GM12875 (cell line): ENCODE measurements at regions not wholly inside any gene's neighbourhood (a gene's known extent, or its start where the extent isn't known, plus 50 kb on each side); places are given as distances from the start of the nearest gene placed in this dataset.

Experiments used
- H3K4me3 ChIP-seq: one replicate; pipeline ENCODE4 v1.5.1; 2011; ENCODE audit warnings: low read depth, low read length, control low read depth
- TF ChIP-seq, protein P1 (sequence below): IDR thresholded peaks from 2 replicates; pipeline ENCODE4 v1.5.1; 2011; ENCODE audit warnings: low read depth, mild to moderate bottlenecking, control low read depth, inconsistent platforms, low read length, moderate library complexity, borderline replicate concordance; ENCODE audit not compliant: insufficient read depth

DNA sequence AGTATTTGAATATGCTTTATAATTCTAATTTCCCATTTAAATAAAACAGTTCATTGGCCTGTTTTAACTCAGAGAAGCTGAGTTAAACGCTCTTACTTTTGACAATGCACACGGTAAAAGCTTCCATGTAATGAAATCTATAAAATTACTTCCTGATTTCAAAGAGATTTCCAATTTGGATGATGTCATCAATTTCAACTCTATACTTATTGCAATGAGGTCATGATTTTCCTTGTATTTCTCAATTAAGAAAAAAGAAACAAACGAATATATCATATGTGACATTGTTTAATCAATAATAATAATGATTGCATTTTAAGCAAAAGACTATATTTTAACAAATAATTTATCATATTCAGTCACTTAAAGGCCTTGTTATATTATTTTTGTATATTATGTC is 926.1 kb upstream of the MANEA start:
- TF ChIP-seq, protein P1, sequence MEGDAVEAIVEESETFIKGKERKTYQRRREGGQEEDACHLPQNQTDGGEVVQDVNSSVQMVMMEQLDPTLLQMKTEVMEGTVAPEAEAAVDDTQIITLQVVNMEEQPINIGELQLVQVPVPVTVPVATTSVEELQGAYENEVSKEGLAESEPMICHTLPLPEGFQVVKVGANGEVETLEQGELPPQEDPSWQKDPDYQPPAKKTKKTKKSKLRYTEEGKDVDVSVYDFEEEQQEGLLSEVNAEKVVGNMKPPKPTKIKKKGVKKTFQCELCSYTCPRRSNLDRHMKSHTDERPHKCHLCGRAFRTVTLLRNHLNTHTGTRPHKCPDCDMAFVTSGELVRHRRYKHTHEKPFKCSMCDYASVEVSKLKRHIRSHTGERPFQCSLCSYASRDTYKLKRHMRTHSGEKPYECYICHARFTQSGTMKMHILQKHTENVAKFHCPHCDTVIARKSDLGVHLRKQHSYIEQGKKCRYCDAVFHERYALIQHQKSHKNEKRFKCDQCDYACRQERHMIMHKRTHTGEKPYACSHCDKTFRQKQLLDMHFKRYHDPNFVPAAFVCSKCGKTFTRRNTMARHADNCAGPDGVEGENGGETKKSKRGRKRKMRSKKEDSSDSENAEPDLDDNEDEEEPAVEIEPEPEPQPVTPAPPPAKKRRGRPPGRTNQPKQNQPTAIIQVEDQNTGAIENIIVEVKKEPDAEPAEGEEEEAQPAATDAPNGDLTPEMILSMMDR, result no peak
- H3K4me3 ChIP-seq, result no peak overlapping the region

DNA sequence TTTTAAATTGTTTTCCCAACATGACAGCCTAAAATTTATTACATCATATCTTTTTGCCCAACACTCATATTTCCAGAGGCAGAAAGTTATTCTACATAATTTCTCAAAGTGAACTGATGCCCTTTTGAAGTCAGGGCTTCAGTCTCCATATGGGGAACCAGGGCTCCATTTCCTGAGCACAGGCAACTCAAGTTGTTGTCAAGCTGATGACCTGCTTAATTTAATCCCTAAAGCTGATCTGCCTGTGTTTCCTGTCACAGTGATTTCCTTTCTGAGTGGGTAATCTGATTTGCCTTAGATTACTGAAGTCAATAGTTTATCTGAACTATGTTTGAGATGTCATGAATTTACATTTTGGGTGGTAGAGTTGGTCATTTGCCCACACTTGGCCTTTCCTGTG is 932.1 kb upstream of the MANEA start:
- no peak overlapping the region for H3K4me3 ChIP-seq
- TF ChIP-seq, protein P1, result no peak

DNA sequence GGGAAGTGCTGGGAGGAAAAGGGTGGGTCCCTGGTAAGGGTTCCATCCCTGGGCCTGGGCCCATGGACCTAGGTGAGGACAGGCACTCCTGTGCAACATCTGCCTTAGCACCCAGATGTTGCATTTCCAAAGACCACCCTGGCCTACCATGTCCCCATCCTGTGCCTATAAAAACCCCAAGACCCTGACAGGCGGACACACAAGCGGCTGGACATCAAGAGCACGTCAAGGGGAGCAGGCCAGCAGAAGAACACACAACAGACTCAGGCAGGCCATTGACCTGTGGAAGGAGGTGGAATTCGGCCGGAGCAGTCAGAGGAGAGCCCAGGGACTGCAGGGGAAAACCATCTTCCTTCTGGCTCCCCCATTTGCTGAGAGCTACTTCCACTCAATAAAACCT is 937.8 kb upstream of the MANEA start:
- TF ChIP-seq, protein P1, result no peak
- no peak overlapping the region for H3K4me3 ChIP-seq

DNA sequence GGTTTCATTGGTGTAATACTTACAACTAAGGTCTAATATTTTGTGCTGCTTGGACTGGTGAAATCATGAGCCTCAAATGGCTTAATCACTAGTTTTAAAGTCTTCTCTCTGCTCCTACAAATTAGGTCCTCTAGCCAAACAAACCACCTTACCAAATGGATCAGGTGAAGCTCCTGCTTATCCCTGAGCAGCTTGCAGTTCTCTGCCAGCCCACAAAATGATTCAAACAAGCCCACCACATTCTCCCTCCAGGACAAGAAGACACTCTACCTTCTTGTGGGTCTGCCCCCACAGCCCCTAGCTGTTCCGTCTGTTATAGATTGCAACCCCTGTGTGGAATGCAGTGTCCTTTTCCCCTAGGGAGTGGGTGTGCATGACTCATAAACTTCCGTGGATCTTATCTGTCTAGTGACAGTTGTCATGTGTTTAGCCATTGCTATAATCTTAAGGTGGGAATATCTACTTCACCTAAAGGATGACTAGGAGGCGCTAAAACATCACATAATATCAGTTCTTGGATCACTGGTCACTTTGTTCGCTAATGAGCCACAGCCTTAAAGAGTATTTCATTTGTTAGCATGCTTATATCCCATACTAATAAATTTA is 940.5 kb upstream of the MANEA start:
- no peak overlapping the region for H3K4me3 ChIP-seq
- TF ChIP-seq, protein P1, result no peak

DNA sequence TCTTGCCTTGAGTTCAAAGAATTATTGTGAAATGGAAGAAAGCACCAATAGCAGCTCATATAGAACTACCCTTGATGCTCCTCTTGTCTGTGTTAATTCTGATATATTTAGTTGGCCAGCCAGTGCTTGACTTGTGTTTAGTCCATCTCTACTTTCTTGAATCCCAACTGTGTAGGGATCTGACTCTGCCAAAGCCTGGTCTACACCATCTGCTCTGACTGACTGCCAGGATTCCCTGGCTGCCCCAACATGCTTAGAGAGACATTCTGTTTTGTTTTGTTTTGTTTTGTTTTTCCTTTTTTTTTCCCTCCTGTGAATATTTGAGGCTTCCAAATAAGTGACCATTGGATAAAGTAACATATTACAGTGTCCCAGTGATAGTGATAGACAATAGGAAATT is 953.7 kb upstream of the MANEA start:
- H3K4me3 ChIP-seq, result no peak overlapping the region
- TF ChIP-seq, protein P1, result no peak

DNA sequence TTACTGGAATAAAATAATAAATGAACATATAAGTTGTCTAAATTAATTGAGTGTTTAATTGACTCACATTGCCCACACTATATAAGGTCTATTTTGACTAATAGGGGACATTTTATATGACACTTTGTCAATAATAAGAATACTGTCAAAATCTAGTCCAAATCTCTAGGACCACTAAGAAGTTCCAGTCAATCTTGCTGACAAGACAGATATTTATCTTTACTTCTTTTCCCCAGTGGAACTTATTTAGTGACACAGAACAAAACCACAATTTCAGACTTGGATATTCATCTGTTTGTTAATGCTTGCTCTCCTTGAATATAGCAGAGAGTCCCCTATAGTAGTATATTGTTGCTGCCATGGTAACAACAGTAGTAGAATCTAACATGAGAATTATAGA is 954.6 kb upstream of the MANEA start:
- H3K4me3 ChIP-seq, result no peak overlapping the region

DNA sequence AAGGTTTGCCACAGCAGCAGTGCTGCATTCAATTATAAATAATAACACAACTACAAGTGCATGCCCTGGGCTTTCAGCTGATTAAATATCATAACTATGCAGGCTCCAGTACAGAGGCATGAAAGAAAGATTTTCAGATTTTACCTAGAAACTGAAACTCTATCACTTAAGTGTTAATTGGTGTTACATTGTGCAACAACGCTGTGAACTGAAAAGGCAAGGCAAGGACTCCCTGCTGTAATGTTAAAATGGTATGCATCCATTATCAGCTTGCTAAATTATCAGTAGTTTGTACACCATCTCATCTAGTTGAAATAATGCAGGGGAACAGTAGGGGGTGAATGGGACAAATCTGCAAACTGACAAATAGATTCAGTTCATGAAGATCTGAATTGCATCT is 976.7 kb upstream of the MANEA start:
- H3K4me3 ChIP-seq, result no peak overlapping the region
- TF ChIP-seq, protein P1, result no peak

More for the DNA sequence above, 954.6 kb upstream of the MANEA start:
- TF ChIP-seq, protein P1, result no peak
